Duodenal mucosa (tissue), 2 donors: ENCODE measurements at regions not wholly inside any gene's neighbourhood (a gene's known extent, or its start where the extent isn't known, plus 50 kb on each side); places are given as distances from the start of the nearest gene placed in this dataset.

ENCODE experiments used
- H3K27ac ChIP-seq: one replicate; pipeline ENCODE4 v1.7.0; 2013; ENCODE audit warnings: low read depth, low read length
- H3K27me3 ChIP-seq, 2 donors: one replicate each; pipeline ENCODE4 v1.7.0; 2013; ENCODE audit warnings: low read length in 2 of 2, control low read depth in 1 of 2; ENCODE audit not compliant: insufficient read depth in 2 of 2, control insufficient read depth in 1 of 2
- H3K36me3 ChIP-seq, 2 donors: one replicate each; pipeline ENCODE4 v1.7.0; 2013; ENCODE audit warnings: low read length in 2 of 2, control low read depth in 1 of 2; ENCODE audit not compliant: insufficient read depth in 2 of 2, control insufficient read depth in 1 of 2
- H3K4me1 ChIP-seq, 2 donors: one replicate each; pipeline ENCODE4 v1.7.0; 2013; ENCODE audit warnings: low read length in 2 of 2, control low read depth in 1 of 2; ENCODE audit not compliant: insufficient read depth in 2 of 2, control insufficient read depth in 1 of 2
- H3K4me3 ChIP-seq, 2 donors: one replicate each; pipeline ENCODE4 v1.7.0; 2013; ENCODE audit warnings: low read length in 2 of 2, low read depth in 1 of 2
- H3K9ac ChIP-seq, 2 donors: one replicate each; pipeline ENCODE4 v1.7.0; 2013; ENCODE audit warnings: low read length in 2 of 2, low read depth in 1 of 2
- H3K9me3 ChIP-seq, 2 donors: one replicate each; pipeline ENCODE4 v1.7.0; 2013; ENCODE audit warnings: low read length in 2 of 2, control low read depth in 1 of 2; ENCODE audit not compliant: control insufficient read depth in 1 of 2

DNA sequence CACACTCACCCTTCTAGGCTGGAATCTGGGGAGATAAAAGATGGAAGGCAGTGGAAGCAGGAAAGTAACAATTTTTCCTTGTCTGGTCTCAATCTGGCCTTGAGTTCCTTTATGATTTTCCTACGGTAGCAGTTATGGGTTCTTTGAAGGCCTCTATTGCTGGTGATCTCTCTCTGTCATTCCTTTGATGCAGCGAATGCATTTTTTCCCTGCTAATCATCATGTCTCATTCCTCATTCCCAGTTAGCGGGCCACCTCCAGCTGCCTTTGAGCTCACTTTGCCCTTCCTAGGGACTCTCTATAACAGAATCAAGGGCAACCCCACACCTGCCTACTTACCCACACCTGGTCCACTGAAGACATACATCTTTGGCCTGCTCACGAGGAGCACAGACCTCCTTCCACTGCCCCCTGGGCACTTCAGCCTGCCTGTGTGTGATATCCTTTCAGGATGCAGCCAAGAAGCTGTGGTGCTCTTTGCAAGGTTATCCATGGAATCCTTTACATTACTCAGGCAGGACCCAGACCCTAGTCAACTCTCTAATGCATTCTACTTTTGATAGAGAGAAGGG, 191.7 kb downstream of the DRD1 start:
- H3K9ac ChIP-seq, result no peak overlapping the region
- H3K36me3 ChIP-seq, result no peaks in the 10 kb centered on the region
- no peak overlapping the region for H3K4me3 ChIP-seq
- H3K4me1 ChIP-seq, result peaks cover 0 to 9% of the 10 kb centered on the region in 2 donors
- no peak overlapping the region for H3K27ac ChIP-seq
- H3K27me3 ChIP-seq, result peaks cover 0 to 3% of the 10 kb centered on the region in 2 donors
- no peaks in the 10 kb centered on the region for H3K9me3 ChIP-seq

DNA sequence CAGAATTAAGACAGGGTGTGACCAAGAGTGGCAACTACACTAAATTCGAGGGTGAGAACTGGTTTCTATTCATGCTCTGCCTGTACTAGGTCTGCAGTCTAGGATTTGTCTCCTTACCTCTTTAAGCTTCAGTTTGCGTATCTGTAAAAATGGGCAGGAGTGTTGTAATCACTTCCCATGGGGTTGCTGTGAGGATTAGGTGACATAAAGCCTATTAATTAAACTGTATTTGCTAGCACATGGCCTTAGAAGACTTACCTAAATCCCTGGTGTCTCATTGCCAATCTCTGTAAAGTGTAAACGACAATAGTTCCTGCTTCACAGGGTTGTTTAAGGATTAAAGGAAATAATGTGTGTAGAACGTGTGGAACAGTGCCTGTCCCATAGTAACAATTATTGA, 193.6 kb downstream of the DRD1 start:
- Histone ChIP-seq H3K27me3 (peaks cover 0 to 6% of the 10 kb centered on the region in 2 donors), H3K36me3 (no peaks in the 10 kb centered on the region), H3K9ac (no peak overlapping the region), H3K4me1 (peaks cover 0 to 9% of the 10 kb centered on the region in 2 donors), H3K4me3 (no peak overlapping the region), H3K9me3 (no peaks in the 10 kb centered on the region), H3K27ac (no peak overlapping the region)

- peaks cover 0 to 4% of the 10 kb centered on the region in 2 donors for H3K4me1 ChIP-seq
- no peaks in the 10 kb centered on the region for H3K9me3 ChIP-seq
- H3K9ac ChIP-seq, result no peak overlapping the region
- no peaks in the 10 kb centered on the region for H3K36me3 ChIP-seq
- H3K27me3 ChIP-seq, result peaks cover 0 to 6% of the 10 kb centered on the region in 2 donors
- no peak overlapping the region for H3K27ac ChIP-seq
- no peak overlapping the region for H3K4me3 ChIP-seq
These were observed 195.5 kb downstream of the DRD1 start for GRCh38 chr5:175248416-175248905.

GRCh38 chr5:175246889-175247520, 197.0 kb downstream of the DRD1 start:
- Histone ChIP-seq H3K27me3 (peaks cover 0 to 6% of the 10 kb centered on the region in 2 donors), H3K36me3 (no peaks in the 10 kb centered on the region), H3K9me3 (no peaks in the 10 kb centered on the region), H3K4me3 (no peak overlapping the region), H3K4me1 (no peaks in the 10 kb centered on the region), H3K27ac (no peak overlapping the region), H3K9ac (no peak overlapping the region)

GRCh38 chr5:175246242-175246888, 197.6 kb downstream of the DRD1 start:
- Histone ChIP-seq H3K4me3 (no peak overlapping the region), H3K27ac (no peak overlapping the region), H3K9me3 (no peaks in the 10 kb centered on the region), H3K9ac (no peak overlapping the region), H3K4me1 (no peaks in the 10 kb centered on the region), H3K27me3 (peaks cover 0 to 6% of the 10 kb centered on the region in 2 donors), H3K36me3 (no peaks in the 10 kb centered on the region)

GRCh38 chr5:175243441-175243840, 200.5 kb downstream of the DRD1 start:
- H3K9ac ChIP-seq, result no peak overlapping the region
- no peaks in the 10 kb centered on the region for H3K9me3 ChIP-seq
- H3K4me1 ChIP-seq, result no peaks in the 10 kb centered on the region
- peaks cover 0 to 6% of the 10 kb centered on the region in 2 donors for H3K27me3 ChIP-seq
- H3K36me3 ChIP-seq, result no peaks in the 10 kb centered on the region
- no peak overlapping the region for H3K4me3 ChIP-seq
- no peak overlapping the region for H3K27ac ChIP-seq

DNA sequence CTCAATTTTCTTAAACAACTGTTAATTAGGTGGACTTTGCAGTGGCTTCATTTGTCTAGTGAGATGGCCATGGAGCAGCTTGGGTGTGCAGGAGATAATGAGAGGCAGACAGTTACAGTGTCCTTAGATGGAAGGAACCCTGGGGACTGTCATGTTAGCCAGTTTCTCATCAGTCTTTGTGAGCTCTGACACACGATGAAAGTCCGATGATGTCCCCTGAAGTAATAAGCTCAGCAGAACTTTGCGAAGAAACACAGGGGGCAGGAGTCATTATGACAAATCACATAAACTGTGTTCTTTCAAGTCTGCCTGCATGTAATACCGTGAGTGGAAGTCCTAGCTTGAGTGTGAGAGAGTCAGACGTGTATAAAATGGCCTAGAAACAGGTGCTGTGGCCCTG, 201.8 kb downstream of the DRD1 start:
- no peaks in the 10 kb centered on the region for H3K4me1 ChIP-seq
- H3K4me3 ChIP-seq, result no peak overlapping the region
- peaks cover 0 to 3% of the 10 kb centered on the region in 2 donors for H3K27me3 ChIP-seq
- no peak overlapping the region for H3K9ac ChIP-seq
- no peaks in the 10 kb centered on the region for H3K36me3 ChIP-seq
- no peaks in the 10 kb centered on the region for H3K9me3 ChIP-seq
- H3K27ac ChIP-seq, result no peak overlapping the region

GRCh38 chr5:175238326-175238725, 205.7 kb downstream of the DRD1 start:
- H3K36me3 ChIP-seq, result no peaks in the 10 kb centered on the region
- H3K9ac ChIP-seq, result no peak overlapping the region
- H3K9me3 ChIP-seq, result no peaks in the 10 kb centered on the region
- no peaks in the 10 kb centered on the region for H3K27me3 ChIP-seq
- H3K4me3 ChIP-seq, result no peak overlapping the region
- no peak overlapping the region for H3K27ac ChIP-seq
- H3K4me1 ChIP-seq, result no peaks in the 10 kb centered on the region

DNA sequence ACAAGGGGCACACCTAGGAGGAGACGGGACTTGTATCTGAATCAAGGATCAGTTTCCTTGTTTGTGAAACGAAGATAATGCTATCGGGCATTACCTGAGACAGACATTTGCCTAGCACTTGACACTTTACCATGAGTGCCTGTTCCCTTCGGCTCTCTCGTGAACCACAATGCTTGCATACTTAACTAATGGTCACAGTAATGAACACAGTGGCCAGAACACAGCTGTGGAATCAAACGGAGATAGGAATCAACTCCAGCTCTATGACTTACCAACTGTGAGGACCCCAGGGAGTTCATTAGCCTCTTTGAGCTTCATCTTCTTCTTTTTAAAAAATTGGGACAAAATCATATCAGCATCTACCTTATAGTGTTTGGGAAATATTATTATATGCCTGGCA, 207.8 kb downstream of the DRD1 start:
- no peaks in the 10 kb centered on the region for H3K36me3 ChIP-seq
- H3K27ac ChIP-seq, result no peak overlapping the region
- no peaks in the 10 kb centered on the region for H3K27me3 ChIP-seq
- H3K4me3 ChIP-seq, result no peak overlapping the region
- no peak overlapping the region for H3K9ac ChIP-seq
- H3K4me1 ChIP-seq, result no peaks in the 10 kb centered on the region
- H3K9me3 ChIP-seq, result no peaks in the 10 kb centered on the region

DNA sequence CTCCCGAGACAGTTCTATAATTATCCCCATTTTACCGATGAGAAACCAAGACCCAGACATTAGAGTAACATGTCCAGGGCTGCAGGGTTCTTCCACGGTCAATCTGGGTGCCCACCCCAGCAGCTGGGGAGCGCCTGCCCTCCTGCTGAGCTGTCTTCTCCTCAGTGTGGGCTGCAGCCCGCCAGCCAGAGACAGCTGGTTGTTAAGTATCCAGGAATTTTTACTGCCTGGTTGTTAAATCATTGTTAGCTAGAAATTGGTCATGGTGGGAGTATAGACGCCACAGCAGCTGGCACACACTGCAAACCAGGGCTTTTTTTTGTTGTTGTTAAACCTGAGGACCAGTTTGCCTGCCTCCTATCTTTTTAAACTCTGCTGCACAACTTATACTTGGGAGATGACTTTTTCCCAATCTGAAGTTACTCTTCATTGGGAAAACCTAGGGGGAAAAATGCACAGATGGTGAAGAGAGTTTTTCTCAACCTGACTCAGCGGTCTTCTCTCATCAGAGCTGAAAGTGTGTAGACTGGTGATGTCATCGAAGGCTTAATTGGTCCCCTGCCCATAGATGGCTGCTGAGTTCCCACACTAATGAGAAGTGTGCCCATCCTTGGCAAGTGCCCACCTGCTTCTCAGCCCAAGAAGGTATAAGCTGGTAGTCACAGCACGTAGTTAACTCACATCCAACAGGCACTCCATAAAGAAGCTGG, 208.6 kb downstream of the DRD1 start:
- no peaks in the 10 kb centered on the region for H3K27me3 ChIP-seq
- no peak overlapping the region for H3K4me3 ChIP-seq
- H3K4me1 ChIP-seq, result no peaks in the 10 kb centered on the region
- H3K36me3 ChIP-seq, result no peaks in the 10 kb centered on the region
- no peak overlapping the region for H3K9ac ChIP-seq
- H3K27ac ChIP-seq, result no peak overlapping the region
- no peaks in the 10 kb centered on the region for H3K9me3 ChIP-seq
